ENCODE measurements at regions not wholly inside any gene's neighbourhood (a gene's known extent, or its start where the extent isn't known, plus 50 kb on each side); places are given as distances from the start of the nearest gene placed in this dataset.

GRCh38 chrX:10078266-10078665 lies 78.5 kb upstream of the CLCN4 start:
- H3K27me3 Mint-ChIP-seq (ENCODE audit: low read depth) = no peaks in the 10 kb centered on the region
- peaks cover 7% of the 10 kb centered on the region for H3K36me3 Mint-ChIP-seq (ENCODE audit: low read depth)
- no peak for DNase-seq (ENCODE audit: low spot score)
- H3K4me3 Mint-ChIP-seq = no peak overlapping the region
- peaks cover 9% of the 10 kb centered on the region for H3K4me1 Mint-ChIP-seq (ENCODE audit: low read depth)
- H3K9me3 Mint-ChIP-seq = no peaks in the 10 kb centered on the region
- no peak overlapping the region for H3K27ac Mint-ChIP-seq

- no peak overlapping the region for H3K4me3 Mint-ChIP-seq
- H3K9me3 Mint-ChIP-seq = no peaks in the 10 kb centered on the region
- H3K27me3 Mint-ChIP-seq (ENCODE audit: low read depth) = no peaks in the 10 kb centered on the region
- H3K36me3 Mint-ChIP-seq (ENCODE audit: low read depth) = peaks cover 7% of the 10 kb centered on the region
- H3K4me1 Mint-ChIP-seq (ENCODE audit: low read depth) = peaks cover 9% of the 10 kb centered on the region
- DNase-seq (ENCODE audit: low spot score) = no peak
- H3K27ac Mint-ChIP-seq = no peak overlapping the region
These were observed 77.5 kb upstream of the CLCN4 start for GRCh38 chrX:10079231-10079630.

GRCh38 chrX:10083809-10084208 lies 73.0 kb upstream of the CLCN4 start:
- Mint-ChIP-seq H3K27ac (peak overlapping the region; percentile 95), H3K4me1 (ENCODE audit: low read depth) (peaks cover 26% of the 10 kb centered on the region)

GRCh38 chrX:10085223-10085622 lies 71.6 kb upstream of the CLCN4 start:
- Mint-ChIP-seq H3K27me3 (ENCODE audit: low read depth) (no peaks in the 10 kb centered on the region), H3K4me1 (ENCODE audit: low read depth) (peaks cover 26% of the 10 kb centered on the region), H3K4me3 (peak overlapping the region; percentile 46)

More at GRCh38 chrX:10083809-10084208, 73.0 kb upstream of the CLCN4 start:
- Mint-ChIP-seq H3K9me3 (no peaks in the 10 kb centered on the region), H3K27me3 (ENCODE audit: low read depth) (no peaks in the 10 kb centered on the region), H3K36me3 (ENCODE audit: low read depth) (peaks cover 20% of the 10 kb centered on the region), H3K4me3 (no peak overlapping the region)
- DNase-seq (ENCODE audit: low spot score) = no peak

GRCh38 chrX:10086676-10087075 lies 70.1 kb upstream of the CLCN4 start:
- no peaks in the 10 kb centered on the region for H3K27me3 Mint-ChIP-seq (ENCODE audit: low read depth)
- H3K4me1 Mint-ChIP-seq (ENCODE audit: low read depth) = peaks cover 26% of the 10 kb centered on the region
- no peak overlapping the region for H3K27ac Mint-ChIP-seq
- peaks cover 23% of the 10 kb centered on the region for H3K36me3 Mint-ChIP-seq (ENCODE audit: low read depth)
- H3K4me3 Mint-ChIP-seq = no peak overlapping the region
- no peak for DNase-seq (ENCODE audit: low spot score)
- H3K9me3 Mint-ChIP-seq = no peaks in the 10 kb centered on the region

More at GRCh38 chrX:10085223-10085622, 71.6 kb upstream of the CLCN4 start:
- DNase-seq (ENCODE audit: low spot score) = no peak
- H3K27ac Mint-ChIP-seq = peak overlapping the region; percentile 57
- H3K36me3 Mint-ChIP-seq (ENCODE audit: low read depth) = peaks cover 20% of the 10 kb centered on the region
- no peaks in the 10 kb centered on the region for H3K9me3 Mint-ChIP-seq

GRCh38 chrX:10087391-10087790 lies 69.4 kb upstream of the CLCN4 start:
- DNase-seq (ENCODE audit: low spot score) = no peak
- Mint-ChIP-seq H3K9me3 (no peaks in the 10 kb centered on the region), H3K36me3 (ENCODE audit: low read depth) (peaks cover 25% of the 10 kb centered on the region), H3K27ac (no peak overlapping the region), H3K27me3 (ENCODE audit: low read depth) (no peaks in the 10 kb centered on the region), H3K4me1 (ENCODE audit: low read depth) (peaks cover 26% of the 10 kb centered on the region), H3K4me3 (no peak overlapping the region)

- Mint-ChIP-seq H3K9me3 (no peaks in the 10 kb centered on the region), H3K36me3 (ENCODE audit: low read depth) (peaks cover 23% of the 10 kb centered on the region), H3K4me3 (no peak overlapping the region), H3K4me1 (ENCODE audit: low read depth) (peaks cover 19% of the 10 kb centered on the region), H3K27ac (no peak overlapping the region), H3K27me3 (ENCODE audit: low read depth) (no peaks in the 10 kb centered on the region)
- DNase-seq (ENCODE audit: low spot score) = no peak
These were observed 67.4 kb upstream of the CLCN4 start for GRCh38 chrX:10089378-10089795.

- no peak overlapping the region for H3K4me3 Mint-ChIP-seq
These were observed 66.5 kb upstream of the CLCN4 start for GRCh38 chrX:10090319-10090718.

GRCh38 chrX:10095246-10095645 lies 61.5 kb upstream of the CLCN4 start:
- Mint-ChIP-seq H3K27ac (no peak overlapping the region), H3K4me3 (no peak overlapping the region), H3K4me1 (ENCODE audit: low read depth) (peaks cover 38% of the 10 kb centered on the region), H3K27me3 (ENCODE audit: low read depth) (no peaks in the 10 kb centered on the region), H3K9me3 (no peaks in the 10 kb centered on the region), H3K36me3 (ENCODE audit: low read depth) (peaks cover 30% of the 10 kb centered on the region)
- DNase-seq (ENCODE audit: low spot score) = no peak

More at GRCh38 chrX:10090319-10090718, 66.5 kb upstream of the CLCN4 start:
- Mint-ChIP-seq H3K4me1 (ENCODE audit: low read depth) (peaks cover 14% of the 10 kb centered on the region), H3K9me3 (no peaks in the 10 kb centered on the region), H3K36me3 (ENCODE audit: low read depth) (peaks cover 22% of the 10 kb centered on the region), H3K27ac (no peak overlapping the region), H3K27me3 (ENCODE audit: low read depth) (no peaks in the 10 kb centered on the region)
- no peak for DNase-seq (ENCODE audit: low spot score)

- no peaks in the 10 kb centered on the region for H3K27me3 Mint-ChIP-seq (ENCODE audit: low read depth)
These were observed 60.9 kb upstream of the CLCN4 start for GRCh38 chrX:10095698-10096432.

GRCh38 chrX:10098270-10098713 lies 58.5 kb upstream of the CLCN4 start:
- H3K4me3 Mint-ChIP-seq = peak overlapping the region; percentile 93
- peaks cover 39% of the 10 kb centered on the region for H3K4me1 Mint-ChIP-seq (ENCODE audit: low read depth)
- H3K9me3 Mint-ChIP-seq = no peaks in the 10 kb centered on the region
- H3K27me3 Mint-ChIP-seq (ENCODE audit: low read depth) = no peaks in the 10 kb centered on the region
- H3K27ac Mint-ChIP-seq = peak overlapping the region; percentile 98
- DNase-seq (ENCODE audit: low spot score) = peak; percentile 59
- peaks cover 26% of the 10 kb centered on the region for H3K36me3 Mint-ChIP-seq (ENCODE audit: low read depth)

More at GRCh38 chrX:10095698-10096432, 60.9 kb upstream of the CLCN4 start:
- Mint-ChIP-seq H3K9me3 (no peaks in the 10 kb centered on the region), H3K4me1 (ENCODE audit: low read depth) (peaks cover 39% of the 10 kb centered on the region), H3K27ac (no peak overlapping the region), H3K36me3 (ENCODE audit: low read depth) (peaks cover 26% of the 10 kb centered on the region), H3K4me3 (peak overlapping the region; percentile 10)
- DNase-seq (ENCODE audit: low spot score) = no peak

- peak overlapping the region; percentile 93 for H3K4me3 Mint-ChIP-seq
- peaks cover 39% of the 10 kb centered on the region for H3K4me1 Mint-ChIP-seq (ENCODE audit: low read depth)
- H3K27me3 Mint-ChIP-seq (ENCODE audit: low read depth) = no peaks in the 10 kb centered on the region
- DNase-seq (ENCODE audit: low spot score) = no peak
- H3K9me3 Mint-ChIP-seq = no peaks in the 10 kb centered on the region
- H3K27ac Mint-ChIP-seq = peak overlapping the region; percentile 98
- peaks cover 31% of the 10 kb centered on the region for H3K36me3 Mint-ChIP-seq (ENCODE audit: low read depth)
These were observed 57.4 kb upstream of the CLCN4 start for GRCh38 chrX:10099411-10099810.

- Mint-ChIP-seq H3K36me3 (ENCODE audit: low read depth) (peaks cover 36% of the 10 kb centered on the region), H3K4me1 (ENCODE audit: low read depth) (peaks cover 34% of the 10 kb centered on the region), H3K27me3 (ENCODE audit: low read depth) (no peaks in the 10 kb centered on the region)
These were observed 55.5 kb upstream of the CLCN4 start for GRCh38 chrX:10101269-10101668.

GRCh38 chrX:10102046-10102704 lies 54.6 kb upstream of the CLCN4 start:
- no peaks in the 10 kb centered on the region for H3K27me3 Mint-ChIP-seq (ENCODE audit: low read depth)
- no peak overlapping the region for H3K27ac Mint-ChIP-seq
- DNase-seq (ENCODE audit: low spot score) = no peak
- H3K36me3 Mint-ChIP-seq (ENCODE audit: low read depth) = peaks cover 32% of the 10 kb centered on the region
- H3K9me3 Mint-ChIP-seq = no peaks in the 10 kb centered on the region
- no peak overlapping the region for H3K4me3 Mint-ChIP-seq
- H3K4me1 Mint-ChIP-seq (ENCODE audit: low read depth) = peaks cover 37% of the 10 kb centered on the region

More at GRCh38 chrX:10101269-10101668, 55.5 kb upstream of the CLCN4 start:
- DNase-seq (ENCODE audit: low spot score) = no peak
- Mint-ChIP-seq H3K27ac (no peak overlapping the region), H3K4me3 (no peak overlapping the region), H3K9me3 (no peaks in the 10 kb centered on the region)

All from T-helper 2 cell treated with Interferon-gamma antibody and Interleukin-4, amounts not matched to agents 5 μg/mL and 100 μg/mL, for 36 hours (primary cell).